Skeletal muscle satellite cell (primary cell): ENCODE measurements at regions not wholly inside any gene's neighbourhood (a gene's known extent, or its start where the extent isn't known, plus 50 kb on each side); places are given as distances from the start of the nearest gene placed in this dataset.
"Not testable (repeated sequence)": the region's sequence is repeated elsewhere in the genome, so short reads cannot be mapped to it uniquely, and the experiment has no call there.

Experiments
- H3K27me3 ChIP-seq: 2 replicates; pipeline ENCODE4 v1.7.0; 2013; ENCODE audit warnings: low read length; ENCODE audit not compliant: control insufficient read depth, insufficient read depth
- H3K36me3 ChIP-seq: 2 replicates; pipeline ENCODE4 v1.7.0; 2013; ENCODE audit warnings: mild to moderate bottlenecking, control low read depth, low read length; ENCODE audit not compliant: insufficient read depth
- H3K4me1 ChIP-seq: 2 replicates; pipeline ENCODE4 v1.7.0; 2013; ENCODE audit warnings: low read length; ENCODE audit not compliant: control insufficient read depth, insufficient read depth
- H3K4me2 ChIP-seq: 2 replicates; pipeline ENCODE4 v1.7.0; 2013; ENCODE audit warnings: mild to moderate bottlenecking, low read length
- H3K4me3 ChIP-seq: 2 replicates; pipeline ENCODE4 v1.7.0; 2013; ENCODE audit warnings: low read length
- H3K9ac ChIP-seq: 2 replicates; pipeline ENCODE4 v1.7.0; 2013; ENCODE audit warnings: mild to moderate bottlenecking, low read depth, low read length, moderate library complexity
- H3K9me3 ChIP-seq: replicated peaks from 2 replicates; pipeline ENCODE4 v1.7.0; 2013; ENCODE audit warnings: mild to moderate bottlenecking, control low read depth, low read length

DNA sequence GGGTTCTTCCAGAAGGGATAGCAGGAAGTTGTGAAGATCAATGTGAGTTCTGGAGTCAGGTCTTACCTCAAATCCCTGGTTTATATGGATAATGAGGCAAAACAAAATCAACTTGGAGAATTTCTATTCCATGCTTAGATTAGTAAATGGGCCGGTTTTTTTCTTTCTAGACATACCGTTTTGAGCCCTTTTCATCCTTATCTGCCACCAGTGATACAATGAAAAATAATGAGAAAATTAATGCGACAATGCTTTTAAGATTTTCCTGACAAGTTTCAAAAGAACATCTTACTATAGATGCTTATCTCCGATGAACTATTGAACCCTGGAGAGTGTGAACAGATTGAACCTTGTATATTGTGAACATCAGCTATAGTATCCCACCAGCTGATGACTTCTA, 262.7 kb downstream of the BTG1 start:
- no peaks in the 10 kb centered on the region for H3K36me3 ChIP-seq
- H3K4me1 ChIP-seq, result no peaks in the 10 kb centered on the region

GRCh38 chr12:91880528-91880927, 265.1 kb downstream of the BTG1 start:
- H3K27me3 ChIP-seq, result no peaks in the 10 kb centered on the region
- H3K4me3 ChIP-seq, result no peak overlapping the region
- H3K4me2 ChIP-seq, result no peak overlapping the region
- H3K9ac ChIP-seq, result no peak overlapping the region
- H3K9me3 ChIP-seq, result no peaks in the 10 kb centered on the region
- H3K4me1 ChIP-seq, result peaks cover 8% of the 10 kb centered on the region
- H3K36me3 ChIP-seq, result no peaks in the 10 kb centered on the region

More for the DNA sequence above, 262.7 kb downstream of the BTG1 start:
- no peaks in the 10 kb centered on the region for H3K27me3 ChIP-seq
- no peak overlapping the region for H3K9ac ChIP-seq
- H3K9me3 ChIP-seq, result no peaks in the 10 kb centered on the region
- no peak overlapping the region for H3K4me2 ChIP-seq
- H3K4me3 ChIP-seq, result no peak overlapping the region

DNA sequence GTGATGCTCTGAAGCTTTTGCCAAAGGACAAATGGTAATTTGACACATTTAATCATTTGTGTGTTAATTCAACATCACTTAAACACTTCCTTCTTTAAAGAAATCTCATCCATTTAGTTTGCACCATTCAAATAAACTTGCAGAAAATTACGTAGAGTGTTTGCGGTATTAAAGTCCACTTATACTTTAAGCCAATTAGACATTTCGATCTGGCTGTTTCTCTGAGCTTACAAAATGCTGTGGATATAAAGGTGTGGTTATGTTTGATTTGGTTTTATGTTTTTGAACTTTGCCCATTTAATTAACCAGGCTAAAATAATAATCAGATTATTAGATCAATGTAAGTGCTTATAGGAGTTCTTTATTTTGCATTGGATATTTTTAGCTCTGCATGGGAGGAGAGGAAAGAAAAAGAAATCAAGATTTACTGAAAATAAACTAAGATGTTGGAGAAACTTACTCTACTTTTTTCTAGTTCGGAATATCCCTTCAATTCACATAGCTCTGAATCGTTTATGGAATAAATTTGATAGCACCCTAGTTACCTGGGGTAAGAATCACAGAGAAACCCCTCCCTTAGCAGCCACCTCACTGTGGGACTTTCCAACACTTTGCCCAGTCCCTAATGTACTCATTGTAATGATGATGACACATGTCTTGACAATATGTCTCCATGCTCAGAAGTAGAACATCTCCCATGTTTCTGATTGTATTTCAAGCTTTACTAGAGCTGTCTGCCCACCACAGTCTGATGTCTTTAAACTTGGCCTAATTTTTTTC, 268.0 kb downstream of the BTG1 start:
- no peaks in the 10 kb centered on the region for H3K36me3 ChIP-seq
- no peaks in the 10 kb centered on the region for H3K9me3 ChIP-seq
- H3K9ac ChIP-seq, result no peak overlapping the region
- no peak overlapping the region for H3K4me3 ChIP-seq
- peaks cover 8% of the 10 kb centered on the region for H3K4me1 ChIP-seq
- H3K4me2 ChIP-seq, result no peak overlapping the region
- H3K27me3 ChIP-seq, result no peaks in the 10 kb centered on the region

- Histone ChIP-seq H3K4me2 (no peak overlapping the region), H3K9ac (no peak overlapping the region)
Measured at GRCh38 chr12:91877022-91877421, 268.6 kb downstream of the BTG1 start.

GRCh38 chr12:91875671-91876070, 270.0 kb downstream of the BTG1 start:
- H3K9ac ChIP-seq, H3K36me3 ChIP-seq, H3K27me3 ChIP-seq, H3K4me2 ChIP-seq, H3K9me3 ChIP-seq, H3K4me1 ChIP-seq, H3K4me3 ChIP-seq: not testable (repeated sequence)

More at GRCh38 chr12:91877022-91877421, 268.6 kb downstream of the BTG1 start:
- H3K27me3 ChIP-seq, result no peaks in the 10 kb centered on the region
- no peaks in the 10 kb centered on the region for H3K36me3 ChIP-seq
- no peak overlapping the region for H3K4me3 ChIP-seq
- H3K9me3 ChIP-seq, result no peaks in the 10 kb centered on the region
- H3K4me1 ChIP-seq, result peaks cover 8% of the 10 kb centered on the region

- H3K9me3 ChIP-seq, result no peaks in the 10 kb centered on the region
- H3K36me3 ChIP-seq, result no peaks in the 10 kb centered on the region
- H3K27me3 ChIP-seq, result no peaks in the 10 kb centered on the region
- no peak overlapping the region for H3K4me2 ChIP-seq
- no peak overlapping the region for H3K4me3 ChIP-seq
- H3K9ac ChIP-seq, result no peak overlapping the region
- peaks cover 8% of the 10 kb centered on the region for H3K4me1 ChIP-seq
Measured at GRCh38 chr12:91874086-91874865, 271.4 kb downstream of the BTG1 start.

DNA sequence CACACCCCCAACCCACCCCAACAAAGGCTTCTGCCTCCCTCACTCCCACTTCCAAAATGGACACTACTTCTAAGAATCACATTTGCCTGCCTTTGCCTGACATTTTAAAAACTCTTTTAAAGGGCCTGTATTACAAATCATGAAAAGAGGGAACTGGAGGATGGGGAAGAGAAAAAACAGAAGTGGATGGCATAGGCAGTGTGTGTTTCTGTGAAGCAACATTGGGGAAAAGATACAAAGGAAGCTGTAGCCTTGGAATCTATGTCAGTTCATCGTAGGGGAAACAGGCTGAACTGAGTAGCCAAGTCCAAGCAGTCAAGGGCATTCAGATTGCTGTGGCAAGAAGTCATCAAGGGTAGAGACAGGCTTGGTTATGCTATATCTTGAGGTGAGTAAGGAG, 273.9 kb downstream of the BTG1 start:
- H3K36me3 ChIP-seq, result no peaks in the 10 kb centered on the region
- H3K4me3 ChIP-seq, result no peak overlapping the region
- H3K27me3 ChIP-seq, result no peaks in the 10 kb centered on the region
- peaks cover under 1% of the 10 kb centered on the region for H3K4me1 ChIP-seq
- H3K9me3 ChIP-seq, result no peaks in the 10 kb centered on the region
- no peak overlapping the region for H3K9ac ChIP-seq
- no peak overlapping the region for H3K4me2 ChIP-seq

DNA sequence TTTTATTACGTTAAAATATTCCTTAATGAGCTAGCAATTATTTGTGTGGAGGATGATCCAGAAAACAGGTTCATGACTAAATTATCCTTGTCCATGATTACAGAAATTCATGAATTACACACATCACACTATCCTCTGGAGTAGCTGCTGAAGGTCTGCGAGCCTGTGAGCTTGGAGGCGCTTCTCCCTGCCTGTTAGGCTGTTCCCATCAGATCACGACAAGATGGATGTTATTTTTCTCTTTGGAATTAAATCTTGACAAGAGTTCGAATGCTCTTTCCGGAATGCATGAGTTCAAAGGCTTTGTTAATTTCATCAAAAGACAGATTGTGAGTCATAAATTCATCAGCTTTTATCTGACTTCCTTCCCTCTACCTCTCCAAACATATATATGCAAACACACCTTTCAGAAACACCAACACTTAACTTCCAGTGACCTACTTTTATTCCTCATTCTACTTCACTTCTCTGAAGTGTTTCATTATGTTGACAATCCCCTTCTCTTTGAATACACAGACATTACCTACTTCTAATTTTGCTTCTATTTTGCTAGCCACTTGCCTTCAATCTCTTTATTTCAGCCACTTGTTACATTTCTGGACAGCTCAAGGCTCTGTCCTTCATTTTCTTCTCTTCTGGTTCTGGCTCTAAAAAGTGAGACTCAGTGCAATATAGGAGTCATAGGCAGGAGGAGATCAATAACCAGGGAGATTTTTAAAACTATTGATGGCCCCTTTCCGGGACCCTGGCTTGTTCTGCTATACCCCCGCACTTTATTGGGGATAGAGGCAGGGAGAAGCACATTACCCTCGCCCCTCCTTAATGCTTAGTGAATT, 274.6 kb downstream of the BTG1 start:
- Histone ChIP-seq H3K9ac (no peak overlapping the region), H3K4me3 (no peak overlapping the region), H3K4me2 (no peak overlapping the region), H3K9me3 (no peaks in the 10 kb centered on the region), H3K27me3 (no peaks in the 10 kb centered on the region), H3K36me3 (no peaks in the 10 kb centered on the region), H3K4me1 (no peaks in the 10 kb centered on the region)

- Histone ChIP-seq H3K36me3 (no peaks in the 10 kb centered on the region), H3K4me3 (no peak overlapping the region), H3K27me3 (no peaks in the 10 kb centered on the region), H3K9ac (no peak overlapping the region), H3K4me1 (no peaks in the 10 kb centered on the region), H3K9me3 (no peaks in the 10 kb centered on the region), H3K4me2 (no peak overlapping the region)
Measured at GRCh38 chr12:91868054-91868453, 277.6 kb downstream of the BTG1 start.

DNA sequence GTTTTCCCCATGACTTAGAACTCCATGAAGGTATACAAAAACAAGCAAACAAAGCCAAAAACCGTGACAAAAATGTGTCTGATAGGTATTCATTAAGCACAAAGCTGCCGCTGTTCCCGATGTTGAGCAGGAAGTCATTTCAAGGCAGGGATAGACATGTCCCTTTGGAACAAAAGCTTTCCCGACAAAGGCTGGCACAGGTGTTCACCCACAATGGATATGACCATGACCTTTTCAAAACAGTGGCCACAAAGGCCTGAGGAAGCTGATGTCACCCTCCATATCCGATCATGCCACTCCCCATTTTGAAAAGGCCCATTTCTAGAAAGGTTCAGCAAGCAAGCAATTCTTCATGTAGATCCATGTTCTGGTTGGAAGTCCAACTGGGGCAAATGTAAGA, 279.1 kb downstream of the BTG1 start:
- Histone ChIP-seq H3K9ac (no peak overlapping the region), H3K9me3 (no peaks in the 10 kb centered on the region), H3K36me3 (no peaks in the 10 kb centered on the region), H3K4me1 (no peaks in the 10 kb centered on the region), H3K4me3 (no peak overlapping the region), H3K27me3 (no peaks in the 10 kb centered on the region), H3K4me2 (no peak overlapping the region)

DNA sequence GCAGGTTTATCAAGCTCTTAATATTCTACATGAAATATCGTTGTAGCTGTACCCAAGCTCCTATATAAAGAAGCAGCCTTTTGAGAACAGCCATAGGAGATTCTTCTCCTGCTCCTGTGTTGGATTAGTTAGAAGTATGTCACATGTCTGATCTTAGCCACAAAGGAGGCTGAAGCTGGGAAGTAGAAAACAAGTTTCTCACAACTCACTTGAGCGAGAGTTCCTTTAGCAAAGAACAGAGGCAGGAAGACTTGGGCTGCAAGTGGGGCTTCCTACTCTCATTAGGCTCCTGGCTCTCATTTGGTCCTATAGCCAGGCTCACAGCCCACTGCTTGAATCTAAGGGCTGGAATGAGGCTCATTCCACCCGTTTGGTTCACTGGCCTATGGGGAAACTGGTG, 281.9 kb downstream of the BTG1 start:
- Histone ChIP-seq H3K4me1 (no peaks in the 10 kb centered on the region), H3K9ac (no peak overlapping the region), H3K27me3 (no peaks in the 10 kb centered on the region), H3K4me2 (no peak overlapping the region), H3K4me3 (no peak overlapping the region), H3K36me3 (no peaks in the 10 kb centered on the region), H3K9me3 (no peaks in the 10 kb centered on the region)
